RWPE1 (cell line): ENCODE measurements at regions not wholly inside any gene's neighbourhood (a gene's known extent, or its start where the extent isn't known, plus 50 kb on each side); places are given as distances from the start of the nearest gene placed in this dataset.

ENCODE experiments used
- CTCF ChIA-PET: fragments of 350-600 bp; sonication (Branson Sonifier 250); formaldehyde crosslinking; extraction: SDS; loops from one replicate; lab custom pipeline; 2021; lab: Yijun Ruan, JAX
- POLR2A ChIA-PET: fragments of 400-600 bp; formaldehyde crosslinking; extraction: SDS; loops from one replicate; lab custom pipeline; 2020; ENCODE audit warnings: antibody characterized with exemption; ENCODE audit not compliant: low non-redundant PET; lab: Yijun Ruan, JAX
- DNase-seq: peaks from one replicate; pipeline ENCODE4 v3.0.0; 2012; ENCODE audit warnings: low spot score
- H3K27ac ChIP-seq: fragments of 450-650 bp; 2 replicates; pipeline ENCODE4 v1.5.1; 2017
- CTCF ChIP-seq: fragments of 450-650 bp; conservative IDR thresholded peaks from 2 replicates; pipeline ENCODE4 v1.5.1; 2017; ENCODE audit warnings: low read depth, mild to moderate bottlenecking

- H3K27ac ChIP-seq = no peak overlapping the region
- POLR2A ChIA-PET = no interaction called here
- CTCF ChIA-PET = no interaction called here
- no peak for TF ChIP-seq CTCF
- DNase-seq = no peak
Observed at GRCh38 chr20:39658662-39659409, 696.7 kb downstream of the DHX35 start.

- H3K27ac ChIP-seq = no peak overlapping the region
- no peak for TF ChIP-seq CTCF
- ChIA-PET POLR2A (no interaction called here), CTCF (interaction anchor here (0.6 to 0.7 kb wide), 2 partner anchors 427 to 1997 kb away, joined by 3 read pairs; no protein-coding TSS in a partner anchor)
- no peak for DNase-seq
Observed at GRCh38 chr20:39654171-39654570, 692.0 kb downstream of the DHX35 start.

- ChIA-PET CTCF (interaction anchor here (0.6 kb wide), 1 partner anchor 23 kb away, joined by 3 read pairs; no protein-coding TSS in a partner anchor), POLR2A (no interaction called here)
- no peak overlapping the region for H3K27ac ChIP-seq
- TF ChIP-seq CTCF = no peak
- no peak for DNase-seq
Observed at GRCh38 chr20:39651645-39652325, 689.6 kb downstream of the DHX35 start.

- no peak for DNase-seq
- TF ChIP-seq CTCF = no peak
- no peak overlapping the region for H3K27ac ChIP-seq
- ChIA-PET POLR2A (no interaction called here), CTCF (interaction anchor here (0.9 kb wide), 1 partner anchor 139 kb away, joined by 3 read pairs; no protein-coding TSS in a partner anchor)
Observed at GRCh38 chr20:39646874-39647413, 684.8 kb downstream of the DHX35 start.

- ChIA-PET POLR2A (no interaction called here), CTCF (interaction anchor here (0.6 kb wide), 2 partner anchors 19 to 306 kb away, joined by 3 read pairs; no protein-coding TSS in a partner anchor)
- H3K27ac ChIP-seq = no peak overlapping the region
- DNase-seq = no peak
- TF ChIP-seq CTCF = no peak
Observed at GRCh38 chr20:39645131-39645530, 683.0 kb downstream of the DHX35 start.

- H3K27ac ChIP-seq = no peak overlapping the region
- TF ChIP-seq CTCF = no peak
- ChIA-PET CTCF (interaction anchor here (0.6 kb wide), 1 partner anchor 767 kb away, joined by 4 read pairs; no protein-coding TSS in a partner anchor), POLR2A (no interaction called here)
- no peak for DNase-seq
Observed at GRCh38 chr20:39643292-39643691, 681.1 kb downstream of the DHX35 start.
